WTC11 (cell line): ENCODE measurements at regions not wholly inside any gene's neighbourhood (a gene's known extent, or its start where the extent isn't known, plus 50 kb on each side); places are given as distances from the start of the nearest gene placed in this dataset.
"Not testable (repeated sequence)": the region's sequence is repeated elsewhere in the genome, so short reads cannot be mapped to it uniquely, and the experiment has no call there.

Experiments
- ATAC-seq: fragments of 200-7000 bp; cut with Tn5 transposase; 2 replicates; pipeline ENCODE4 v1.10.0; 2021; ENCODE audit warnings: mild to moderate bottlenecking, moderate library complexity
- CTCF ChIA-PET: fragments of 300-600 bp; sonication (Branson Sonifier 250); formaldehyde crosslinking; loops from one replicate; lab custom pipeline; 2021; ENCODE audit warnings: antibody characterized with exemption; lab: Charles Lee
- POLR2A ChIA-PET: fragments of 350-600 bp; sonication (Branson Sonifier 250); formaldehyde crosslinking; loops from one replicate; lab custom pipeline; 2021; ENCODE audit warnings: antibody characterized with exemption; lab: Charles Lee
- DNase-seq: peaks from one replicate; pipeline ENCODE4 v3.0.0; 2021; ENCODE audit warnings: low spot score
- H3K27ac Mint-ChIP-seq: 2 replicates; pipeline ENCODE4 v1.8.0; 2021; ENCODE audit warnings: mixed read lengths
- H3K27me3 Mint-ChIP-seq: 2 replicates; pipeline ENCODE4 v1.8.0; 2021; ENCODE audit warnings: low read depth, mild to moderate bottlenecking, moderate library complexity, mixed read lengths
- H3K36me3 Mint-ChIP-seq: 2 replicates; pipeline ENCODE4 v1.8.0; 2021; ENCODE audit warnings: mixed read lengths
- H3K4me1 Mint-ChIP-seq: 2 replicates; pipeline ENCODE4 v1.8.0; 2022; ENCODE audit warnings: mixed read lengths
- H3K4me3 Mint-ChIP-seq: 2 replicates; pipeline ENCODE4 v1.8.0; 2021; ENCODE audit warnings: mild to moderate bottlenecking, moderate library complexity, mixed read lengths
- H3K9me3 Mint-ChIP-seq: 2 replicates; pipeline ENCODE4 v1.8.0; 2021; ENCODE audit warnings: mixed read lengths
- ATF1 ChIP-seq: sonication (generic); formaldehyde crosslinking; IDR thresholded peaks from 2 replicates; pipeline ENCODE4 v1.8.1; 2023; ENCODE audit warnings: mild to moderate bottlenecking, moderate library complexity, missing genetic modification reagents
- CREB1 ChIP-seq: sonication (generic); formaldehyde crosslinking; IDR thresholded peaks from 2 replicates; pipeline ENCODE4 v1.8.0; 2023; ENCODE audit warnings: mild to moderate bottlenecking, missing genetic modification reagents
- CREM ChIP-seq: sonication (generic); formaldehyde crosslinking; IDR thresholded peaks from 2 replicates; pipeline ENCODE4 v1.8.1; 2022; ENCODE audit warnings: mild to moderate bottlenecking, missing genetic modification reagents, moderate library complexity
- EMX1 ChIP-seq: fragments of 250-450 bp; sonication (Bioruptor Pico); IDR thresholded peaks from 2 replicates; pipeline ENCODE4 v1.8.0; 2021; ENCODE audit warnings: mild to moderate bottlenecking
- ESRRA ChIP-seq: sonication (generic); formaldehyde crosslinking; IDR thresholded peaks from 2 replicates; pipeline ENCODE4 v1.8.1; 2022; ENCODE audit warnings: mild to moderate bottlenecking, missing genetic modification reagents, borderline replicate concordance
- FOXP1 ChIP-seq: sonication (generic); formaldehyde crosslinking; IDR thresholded peaks from 2 replicates; pipeline ENCODE4 v1.8.0; 2022; ENCODE audit warnings: missing genetic modification reagents, mild to moderate bottlenecking, moderate library complexity, borderline replicate concordance
- GRHL2 ChIP-seq: fragments of 250-450 bp; sonication (Bioruptor Pico); IDR thresholded peaks from 2 replicates; pipeline ENCODE4 v1.8.0; 2022; ENCODE audit warnings: mild to moderate bottlenecking, moderate library complexity; ENCODE audit not compliant: insufficient replicate concordance, severe bottlenecking
- HMGA2 ChIP-seq: fragments of 250-450 bp; sonication (Bioruptor Pico); IDR thresholded peaks from 2 replicates; pipeline ENCODE4 v1.4.0; 2021; ENCODE audit warnings: mild to moderate bottlenecking, moderate library complexity
- IRF2 ChIP-seq: sonication (generic); formaldehyde crosslinking; IDR thresholded peaks from 2 replicates; pipeline ENCODE4 v1.8.0; 2022; ENCODE audit warnings: low read depth, missing genetic modification reagents, borderline replicate concordance
- JAZF1 ChIP-seq: fragments of 250-450 bp; sonication (Bioruptor Pico); IDR thresholded peaks from 2 replicates; pipeline ENCODE4 v1.9.0; 2021; ENCODE audit warnings: moderate library complexity, mild to moderate bottlenecking, inconsistent platforms
- MXD4 ChIP-seq: fragments of 250-450 bp; sonication (Bioruptor Pico); IDR thresholded peaks from 2 replicates; pipeline ENCODE4 v1.8.0; 2021; ENCODE audit warnings: mild to moderate bottlenecking, moderate library complexity, borderline replicate concordance
- MYBL2 ChIP-seq: sonication (generic); formaldehyde crosslinking; IDR thresholded peaks from 2 replicates; pipeline ENCODE4 v1.8.1; 2023; ENCODE audit warnings: mild to moderate bottlenecking, moderate library complexity, missing genetic modification reagents
- NFATC4 ChIP-seq: fragments of 250-450 bp; sonication (Bioruptor Pico); IDR thresholded peaks from 2 replicates; pipeline ENCODE4 v1.9.0; 2021; ENCODE audit warnings: mild to moderate bottlenecking
- NFE2L1 ChIP-seq: sonication (generic); formaldehyde crosslinking; IDR thresholded peaks from 2 replicates; pipeline ENCODE4 v1.8.1; 2023; ENCODE audit warnings: missing genetic modification reagents
- RELA ChIP-seq: sonication (generic); formaldehyde crosslinking; IDR thresholded peaks from 2 replicates; pipeline ENCODE4 v1.8.1; 2022; ENCODE audit warnings: missing genetic modification reagents, mild to moderate bottlenecking, borderline replicate concordance
- RORB ChIP-seq: fragments of 250-450 bp; sonication (Bioruptor Pico); IDR thresholded peaks from 2 replicates; pipeline ENCODE4 v1.9.0; 2021; ENCODE audit warnings: mild to moderate bottlenecking
- SMAD3 ChIP-seq: sonication (generic); formaldehyde crosslinking; IDR thresholded peaks from 2 replicates; pipeline ENCODE4 v1.8.0; 2022; ENCODE audit warnings: missing genetic modification reagents, mild to moderate bottlenecking, borderline replicate concordance
- ZNF138 ChIP-seq: sonication (generic); formaldehyde crosslinking; conservative IDR thresholded peaks from 2 replicates; pipeline ENCODE4 v1.8.1; 2022; ENCODE audit warnings: mild to moderate bottlenecking, moderate library complexity, missing genetic modification reagents
- ZNF219 ChIP-seq: sonication (generic); formaldehyde crosslinking; IDR thresholded peaks from 2 replicates; pipeline ENCODE4 v1.8.0; 2023; ENCODE audit warnings: missing genetic modification reagents, mild to moderate bottlenecking, borderline replicate concordance
- ZNF416 ChIP-seq: fragments of 250-450 bp; sonication (Bioruptor Pico); IDR thresholded peaks from 2 replicates; pipeline ENCODE4 v1.9.0; 2021; ENCODE audit warnings: mild to moderate bottlenecking, inconsistent platforms
- TF ChIP-seq, protein P1 (sequence below): sonication (generic); formaldehyde crosslinking; IDR thresholded peaks from 2 replicates; pipeline ENCODE4 v1.8.1; 2022; ENCODE audit warnings: mild to moderate bottlenecking, missing genetic modification reagents, moderate library complexity, borderline replicate concordance
- TF ChIP-seq, protein P2 (sequence below): fragments of 250-450 bp; sonication (Bioruptor Pico); conservative IDR thresholded peaks from 2 replicates; pipeline ENCODE4 v1.9.0; 2021; ENCODE audit warnings: mild to moderate bottlenecking
- TF ChIP-seq, protein P3 (sequence below): sonication (generic); formaldehyde crosslinking; IDR thresholded peaks from 2 replicates; pipeline ENCODE4 v1.8.0; 2022; ENCODE audit warnings: mild to moderate bottlenecking, missing genetic modification reagents
- TF ChIP-seq, protein P4 (sequence below): fragments of 250-450 bp; sonication (Bioruptor Pico); IDR thresholded peaks from 2 replicates; pipeline ENCODE4 v1.9.0; 2021; ENCODE audit warnings: mild to moderate bottlenecking
- TF ChIP-seq, protein P5 (sequence below): sonication (generic); formaldehyde crosslinking; conservative IDR thresholded peaks from 2 replicates; pipeline ENCODE4 v1.8.1; 2022; ENCODE audit warnings: mild to moderate bottlenecking, missing genetic modification reagents
- TF ChIP-seq, protein P6 (sequence below): sonication (generic); formaldehyde crosslinking; IDR thresholded peaks from 2 replicates; pipeline ENCODE4 v1.8.0; 2022; ENCODE audit warnings: mild to moderate bottlenecking, missing genetic modification reagents
- TF ChIP-seq, protein P7 (sequence below): sonication (generic); formaldehyde crosslinking; IDR thresholded peaks from 2 replicates; pipeline ENCODE4 v1.8.0; 2022; ENCODE audit warnings: mild to moderate bottlenecking, missing genetic modification reagents

DNA sequence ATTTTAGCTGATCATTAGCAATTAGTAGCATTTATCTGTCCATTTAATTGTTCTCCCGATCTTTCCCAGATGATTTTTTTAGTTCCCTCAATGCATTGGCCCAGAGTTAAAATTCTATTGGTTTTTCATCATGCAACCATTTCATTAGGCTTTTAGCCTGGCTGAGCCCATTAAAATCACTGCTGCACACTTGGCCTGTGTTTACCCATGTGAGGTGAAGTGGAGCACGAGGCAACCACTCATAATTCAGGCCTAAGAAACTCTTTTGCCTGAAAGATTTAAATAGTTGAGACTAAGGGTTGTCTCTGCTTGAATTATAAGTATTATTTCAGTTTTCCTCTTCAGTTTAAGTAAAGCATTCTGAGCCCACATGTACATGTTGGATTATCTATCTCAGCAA, 889.0 kb upstream of the ADGRL4 start:
- no peaks in the 10 kb centered on the region for H3K27me3 Mint-ChIP-seq
- ChIA-PET CTCF (no interaction called here), POLR2A (no interaction called here)
- H3K36me3 Mint-ChIP-seq: peaks cover 8% of the 10 kb centered on the region
- H3K4me1 Mint-ChIP-seq: peaks cover 3% of the 10 kb centered on the region; the same call in 1 of the 2 replicates
- H3K4me3 Mint-ChIP-seq: no peak overlapping the region
- ATAC-seq (no peak), DNase-seq (no peak)
- H3K9me3 Mint-ChIP-seq: peaks cover 30% of the 10 kb centered on the region
- H3K27ac Mint-ChIP-seq: no peak overlapping the region
- TF ChIP-seq, protein P1, sequence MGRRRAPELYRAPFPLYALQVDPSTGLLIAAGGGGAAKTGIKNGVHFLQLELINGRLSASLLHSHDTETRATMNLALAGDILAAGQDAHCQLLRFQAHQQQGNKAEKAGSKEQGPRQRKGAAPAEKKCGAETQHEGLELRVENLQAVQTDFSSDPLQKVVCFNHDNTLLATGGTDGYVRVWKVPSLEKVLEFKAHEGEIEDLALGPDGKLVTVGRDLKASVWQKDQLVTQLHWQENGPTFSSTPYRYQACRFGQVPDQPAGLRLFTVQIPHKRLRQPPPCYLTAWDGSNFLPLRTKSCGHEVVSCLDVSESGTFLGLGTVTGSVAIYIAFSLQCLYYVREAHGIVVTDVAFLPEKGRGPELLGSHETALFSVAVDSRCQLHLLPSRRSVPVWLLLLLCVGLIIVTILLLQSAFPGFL (CRISPR knock-in tag): no peak
- TF ChIP-seq, protein P2, sequence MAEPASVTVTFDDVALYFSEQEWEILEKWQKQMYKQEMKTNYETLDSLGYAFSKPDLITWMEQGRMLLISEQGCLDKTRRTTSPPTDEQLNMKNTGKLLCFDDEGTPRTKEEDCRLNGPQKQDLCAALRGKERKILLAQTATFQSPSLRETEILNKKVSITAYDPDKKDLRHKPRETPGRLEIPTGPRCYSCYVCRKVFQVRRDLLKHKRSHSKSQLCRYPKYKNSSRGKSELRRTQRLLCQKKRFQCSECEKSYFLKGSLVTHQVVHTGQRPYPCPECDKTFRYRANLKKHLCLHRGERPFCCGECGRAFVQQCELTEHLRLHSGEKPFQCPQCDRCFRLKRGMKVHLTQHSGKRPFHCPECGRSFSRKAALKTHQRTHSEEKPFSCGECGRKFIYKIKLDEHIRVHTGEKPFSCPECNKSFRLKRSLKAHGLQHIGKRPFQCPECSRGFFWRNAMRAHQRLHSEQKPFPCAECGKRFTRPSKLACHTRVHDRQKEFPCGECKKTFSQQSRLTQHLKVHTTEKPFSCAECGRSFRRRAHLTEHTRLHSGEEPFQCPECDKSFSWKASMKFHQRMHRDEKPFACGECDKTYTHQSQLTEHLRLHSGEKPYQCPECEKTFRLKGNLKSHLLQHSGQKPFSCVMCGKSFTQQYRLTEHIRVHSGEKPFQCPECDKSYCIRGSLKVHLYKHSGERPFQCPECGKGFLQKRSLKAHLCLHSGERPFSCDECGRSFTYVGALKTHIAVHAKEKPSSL (CRISPR knock-in tag): no peak
- TF ChIP-seq, protein P3, sequence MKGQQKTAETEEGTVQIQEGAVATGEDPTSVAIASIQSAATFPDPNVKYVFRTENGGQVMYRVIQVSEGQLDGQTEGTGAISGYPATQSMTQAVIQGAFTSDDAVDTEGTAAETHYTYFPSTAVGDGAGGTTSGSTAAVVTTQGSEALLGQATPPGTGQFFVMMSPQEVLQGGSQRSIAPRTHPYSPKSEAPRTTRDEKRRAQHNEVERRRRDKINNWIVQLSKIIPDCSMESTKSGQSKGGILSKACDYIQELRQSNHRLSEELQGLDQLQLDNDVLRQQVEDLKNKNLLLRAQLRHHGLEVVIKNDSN (CRISPR knock-in tag): no peak
- TF ChIP-seq HMGA2 (CRISPR knock-in tag) (no peak), ZNF416 (no peak), MYBL2 (CRISPR knock-in tag) (no peak), FOXP1 (CRISPR knock-in tag) (no peak), NFATC4 (no peak), RELA (CRISPR knock-in tag) (no peak), JAZF1 (CRISPR knock-in tag) (no peak), EMX1 (CRISPR knock-in tag) (no peak), MXD4 (no peak), CREB1 (no peak), IRF2 (CRISPR knock-in tag) (no peak), ATF1 (CRISPR knock-in tag) (no peak), CREM (CRISPR knock-in tag) (no peak), RORB (CRISPR knock-in tag) (no peak), GRHL2 (CRISPR knock-in tag) (no peak)
- TF ChIP-seq, protein P4, sequence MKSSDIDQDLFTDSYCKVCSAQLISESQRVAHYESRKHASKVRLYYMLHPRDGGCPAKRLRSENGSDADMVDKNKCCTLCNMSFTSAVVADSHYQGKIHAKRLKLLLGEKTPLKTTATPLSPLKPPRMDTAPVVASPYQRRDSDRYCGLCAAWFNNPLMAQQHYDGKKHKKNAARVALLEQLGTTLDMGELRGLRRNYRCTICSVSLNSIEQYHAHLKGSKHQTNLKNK (CRISPR knock-in tag): no peak
- TF ChIP-seq, all 79 proteins: peak for 0

DNA sequence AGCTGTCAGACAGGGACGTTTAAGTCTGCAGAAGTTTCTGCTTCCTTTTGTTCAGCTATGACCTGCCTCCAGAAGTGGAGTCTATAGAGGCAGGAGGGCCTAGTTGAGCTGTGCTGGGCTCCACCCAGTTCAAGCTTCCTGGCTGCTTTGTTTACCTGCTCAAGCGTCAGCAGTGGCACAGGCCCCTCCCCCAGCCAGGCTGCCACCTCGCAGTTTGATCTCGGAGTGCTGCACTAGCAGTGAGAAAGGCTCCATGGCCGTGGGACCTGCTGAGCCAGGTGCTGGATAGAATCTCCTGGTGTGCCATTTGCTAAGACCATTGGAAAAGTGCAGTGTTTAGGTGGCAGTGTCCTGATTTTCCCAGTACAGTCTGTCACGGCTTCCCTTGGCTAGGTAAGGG, 887.6 kb upstream of the ADGRL4 start:
- H3K36me3 Mint-ChIP-seq: peaks cover 14% of the 10 kb centered on the region
- H3K27me3 Mint-ChIP-seq, H3K4me3 Mint-ChIP-seq, POLR2A ChIA-PET, H3K27ac Mint-ChIP-seq, CTCF ChIA-PET, H3K4me1 Mint-ChIP-seq: not testable (repeated sequence)
- H3K9me3 Mint-ChIP-seq: peaks cover 44% of the 10 kb centered on the region
- peak; percentile 22; the same call in 1 of the 2 replicates for ATAC-seq
- DNase-seq: peak; percentile 28

DNA sequence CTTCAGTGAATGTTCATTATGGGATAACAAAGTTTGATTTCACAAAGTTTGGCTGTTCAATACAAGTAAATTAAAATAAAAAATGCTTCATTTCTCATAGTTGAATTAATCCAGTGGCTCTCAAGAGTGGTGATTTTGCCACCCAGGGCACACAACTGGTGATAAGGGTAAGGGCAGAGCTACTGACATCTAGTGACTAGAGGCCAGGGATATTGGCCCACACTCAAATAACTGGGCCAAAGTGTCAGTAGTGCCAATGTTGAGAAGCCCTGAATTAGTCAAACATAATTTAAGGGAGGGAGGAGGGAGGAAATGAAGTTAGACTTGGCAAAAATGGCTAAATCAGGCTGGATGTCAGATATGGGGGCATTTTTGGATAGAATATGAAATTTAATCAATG, 880.5 kb upstream of the ADGRL4 start:
- ATAC-seq (no peak), DNase-seq (no peak)
- peaks cover 66% of the 10 kb centered on the region for H3K9me3 Mint-ChIP-seq
- H3K4me1 Mint-ChIP-seq: no peaks in the 10 kb centered on the region
- ChIA-PET POLR2A (no interaction called here), CTCF (no interaction called here)
- H3K36me3 Mint-ChIP-seq: peaks cover 42% of the 10 kb centered on the region
- no peak overlapping the region for H3K27ac Mint-ChIP-seq
- H3K4me3 Mint-ChIP-seq: no peak overlapping the region
- H3K27me3 Mint-ChIP-seq: peaks cover 3% of the 10 kb centered on the region; the same call in 1 of the 2 replicates
- TF ChIP-seq, protein P2 (CRISPR knock-in tag): no peak
- TF ChIP-seq ESRRA (CRISPR knock-in tag) (no peak), ZNF219 (CRISPR knock-in tag) (no peak), NFE2L1 (no peak), SMAD3 (no peak), ZNF138 (CRISPR knock-in tag) (no peak)
- TF ChIP-seq, protein P5, sequence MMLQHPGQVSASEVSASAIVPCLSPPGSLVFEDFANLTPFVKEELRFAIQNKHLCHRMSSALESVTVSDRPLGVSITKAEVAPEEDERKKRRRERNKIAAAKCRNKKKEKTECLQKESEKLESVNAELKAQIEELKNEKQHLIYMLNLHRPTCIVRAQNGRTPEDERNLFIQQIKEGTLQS: no peak
- TF ChIP-seq, protein P6, sequence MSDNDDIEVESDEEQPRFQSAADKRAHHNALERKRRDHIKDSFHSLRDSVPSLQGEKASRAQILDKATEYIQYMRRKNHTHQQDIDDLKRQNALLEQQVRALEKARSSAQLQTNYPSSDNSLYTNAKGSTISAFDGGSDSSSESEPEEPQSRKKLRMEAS: no peak
- TF ChIP-seq, protein P7, sequence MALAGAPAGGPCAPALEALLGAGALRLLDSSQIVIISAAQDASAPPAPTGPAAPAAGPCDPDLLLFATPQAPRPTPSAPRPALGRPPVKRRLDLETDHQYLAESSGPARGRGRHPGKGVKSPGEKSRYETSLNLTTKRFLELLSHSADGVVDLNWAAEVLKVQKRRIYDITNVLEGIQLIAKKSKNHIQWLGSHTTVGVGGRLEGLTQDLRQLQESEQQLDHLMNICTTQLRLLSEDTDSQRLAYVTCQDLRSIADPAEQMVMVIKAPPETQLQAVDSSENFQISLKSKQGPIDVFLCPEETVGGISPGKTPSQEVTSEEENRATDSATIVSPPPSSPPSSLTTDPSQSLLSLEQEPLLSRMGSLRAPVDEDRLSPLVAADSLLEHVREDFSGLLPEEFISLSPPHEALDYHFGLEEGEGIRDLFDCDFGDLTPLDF: no peak
